ENCODE measurements at regions not wholly inside any gene's neighbourhood (a gene's known extent, or its start where the extent isn't known, plus 50 kb on each side); places are given as distances from the start of the nearest gene placed in this dataset.

DNA sequence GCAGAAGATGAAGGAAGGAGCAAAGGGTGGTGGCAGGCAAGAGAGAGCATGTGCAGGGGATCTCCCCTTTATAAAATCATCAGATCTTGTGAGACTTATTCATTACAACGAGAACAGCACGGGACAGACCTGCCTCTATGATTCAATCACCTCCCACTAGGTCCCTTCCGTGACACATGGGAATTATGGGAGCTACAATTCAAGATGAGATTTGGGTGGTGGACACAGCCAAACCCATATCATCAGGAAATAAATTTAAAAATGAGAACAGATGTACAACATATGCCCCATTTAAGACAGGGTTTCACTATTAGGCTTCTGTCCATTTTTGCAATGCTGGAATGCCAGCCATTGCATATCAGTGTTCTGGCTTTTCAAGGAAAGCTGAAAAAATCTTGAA, 346.7 kb upstream of the SLIT2 start:
- peak; percentile 46 for DNase-seq (ENCODE audit: low read depth)

DNA sequence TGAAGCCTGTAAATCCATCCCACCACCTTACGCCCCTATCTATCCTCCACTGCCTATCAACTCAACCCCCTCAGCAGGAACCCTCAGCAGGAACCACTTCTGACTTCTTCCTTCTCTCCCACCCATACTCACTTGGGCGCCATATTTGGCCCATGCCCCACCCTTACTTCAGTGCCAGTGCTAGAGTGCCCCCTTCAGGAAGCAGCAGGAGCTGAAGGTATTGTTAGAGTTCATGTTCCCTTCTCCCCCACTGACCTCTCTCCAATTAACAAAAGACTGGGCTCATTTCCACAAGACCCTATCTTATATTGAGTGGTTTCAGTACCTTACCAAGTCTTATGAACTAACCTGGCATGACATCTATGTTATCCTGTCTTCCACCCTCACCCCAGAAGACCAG, 363.1 kb upstream of the SLIT2 start:
- DNase-seq (ENCODE audit: low read depth) = no peak

DNA sequence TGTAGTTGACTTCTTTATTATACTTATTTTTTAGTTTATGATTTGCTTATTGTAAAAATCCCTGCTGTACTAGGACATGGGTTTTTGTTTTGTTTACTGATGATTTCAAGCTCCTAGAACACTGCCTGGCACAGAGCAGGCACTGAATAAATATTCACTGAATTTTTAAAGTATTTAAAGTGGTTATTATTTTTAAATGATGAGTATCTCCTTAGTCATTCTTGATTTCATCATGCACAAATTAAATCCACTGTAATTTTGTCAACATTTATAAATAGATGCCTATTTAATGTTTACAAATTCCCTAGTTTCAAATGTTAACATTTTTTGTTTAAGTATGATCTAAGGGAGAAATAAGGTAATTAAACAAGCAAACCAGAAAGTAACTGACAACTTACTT, 367.9 kb upstream of the SLIT2 start:
- DNase-seq (ENCODE audit: low read depth) = peak; percentile 7

DNA sequence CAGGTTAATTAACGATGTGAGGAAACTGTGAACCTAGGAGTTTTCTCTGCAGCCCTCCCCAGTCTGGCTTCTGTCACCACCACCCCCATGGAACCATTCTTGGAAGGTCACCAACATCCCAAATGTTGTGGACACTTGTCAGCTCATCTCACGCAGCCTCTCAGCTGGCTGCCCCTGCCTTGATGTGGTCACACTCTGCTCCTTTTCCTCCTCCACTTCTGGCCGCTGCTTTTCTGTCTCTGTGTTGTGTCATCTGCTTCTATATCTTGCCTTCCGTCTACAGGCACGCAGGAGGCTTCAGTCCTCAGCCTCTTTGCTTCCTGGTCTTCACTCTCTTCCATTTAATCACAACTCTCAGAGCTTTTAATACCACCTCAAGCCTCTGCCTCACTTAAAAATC, 371.5 kb upstream of the SLIT2 start:
- peak; percentile 10 for DNase-seq (ENCODE audit: low read depth)

DNA sequence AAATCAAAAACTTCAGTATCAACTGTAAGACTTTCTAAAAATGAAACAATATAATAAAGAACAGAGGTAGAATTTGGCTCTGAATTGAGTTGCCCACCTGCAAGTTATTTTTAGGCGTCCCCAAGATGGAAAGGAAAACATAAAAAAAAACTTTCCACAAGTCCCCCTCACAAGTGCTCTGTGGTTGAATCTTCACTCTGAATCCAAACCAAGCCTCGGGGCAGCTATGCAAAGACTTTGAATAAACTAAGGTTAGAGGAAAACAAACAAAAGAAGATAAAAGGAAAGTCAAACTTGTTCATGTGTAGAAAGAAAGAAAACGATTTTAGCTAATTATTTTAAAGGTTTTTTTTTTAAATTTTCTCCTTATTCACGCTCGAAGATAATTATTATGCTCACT, 372.4 kb upstream of the SLIT2 start:
- DNase-seq (ENCODE audit: low read depth) = no peak

DNA sequence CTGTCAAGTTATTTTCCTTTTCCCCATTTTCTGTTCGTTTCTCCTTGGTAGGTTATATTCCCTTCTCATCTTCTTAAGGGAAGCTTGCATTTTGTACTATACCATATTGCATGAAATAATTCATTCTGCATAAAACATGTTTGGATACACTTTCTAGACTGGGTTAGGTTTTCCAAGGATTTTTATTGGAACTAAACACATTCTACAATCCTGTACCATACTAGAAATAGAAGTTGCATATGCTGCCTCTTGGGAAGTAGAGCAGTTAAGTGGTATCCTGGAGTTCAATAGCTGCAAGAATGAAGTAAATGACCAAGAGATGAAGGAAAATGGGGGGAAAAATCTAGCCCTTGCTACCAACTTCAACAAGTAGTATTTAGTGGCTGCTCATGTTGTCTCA, 393.7 kb upstream of the SLIT2 start:
- DNase-seq (ENCODE audit: low read depth) = no peak

DNA sequence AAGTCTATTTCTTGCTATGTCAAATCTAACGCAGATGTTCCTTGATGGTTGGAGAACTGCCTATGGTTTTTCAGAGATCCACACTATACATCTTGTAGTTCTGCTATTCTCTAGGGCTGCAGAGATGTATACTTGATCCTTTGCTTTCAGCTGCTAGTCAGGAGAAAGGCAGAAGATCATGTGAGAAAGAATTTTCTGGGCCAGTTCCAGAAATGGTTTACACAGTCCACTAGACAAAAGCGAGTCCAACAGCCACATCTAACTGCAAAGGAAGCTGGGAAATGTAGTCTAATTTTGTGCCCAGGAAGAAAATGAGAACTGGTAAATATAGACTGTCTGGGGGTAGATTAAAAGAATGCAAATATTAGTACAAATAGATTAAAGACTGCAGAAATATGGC, 394.3 kb upstream of the SLIT2 start:
- no peak for DNase-seq (ENCODE audit: low read depth)

DNA sequence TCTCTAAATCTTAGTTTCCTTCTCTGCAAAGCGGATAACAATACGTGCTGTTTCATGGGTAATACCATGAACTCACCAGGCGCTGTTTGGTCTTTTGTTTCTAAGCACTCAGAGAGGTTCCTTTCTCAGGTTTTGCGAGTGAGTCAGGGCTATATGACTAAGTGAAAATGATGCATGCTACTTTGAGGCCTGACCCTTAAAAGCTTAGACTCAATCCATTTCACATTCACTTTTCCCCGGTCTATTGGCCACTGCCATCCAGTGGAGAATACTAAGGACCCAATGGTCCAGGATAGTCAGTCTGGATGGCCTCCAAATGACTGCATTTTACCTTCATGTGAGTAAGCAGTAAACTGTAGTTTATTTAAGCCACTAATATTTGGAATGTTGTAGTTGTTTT, 400.8 kb upstream of the SLIT2 start:
- DNase-seq (ENCODE audit: low read depth) = peak; percentile 25

DNA sequence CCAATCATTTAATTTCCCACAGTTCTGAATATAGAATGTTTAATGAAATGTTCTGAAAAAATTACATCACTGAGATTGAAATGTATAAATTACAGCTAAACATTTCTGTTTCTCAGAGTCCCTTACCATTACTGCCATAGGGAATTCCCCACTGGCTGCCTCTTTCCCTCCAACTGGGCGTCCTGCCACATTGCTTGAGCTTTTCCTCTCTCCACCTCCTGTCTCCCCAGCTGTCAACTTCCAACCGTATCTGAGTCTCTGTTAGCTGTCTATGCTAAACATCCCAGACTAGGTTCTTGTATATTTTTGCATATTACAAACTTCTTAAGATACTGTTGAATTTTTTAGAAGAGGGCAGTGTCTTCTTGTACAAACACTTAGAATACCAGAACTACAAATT, 407.3 kb upstream of the SLIT2 start:
- no peak for DNase-seq (ENCODE audit: low read depth)

DNA sequence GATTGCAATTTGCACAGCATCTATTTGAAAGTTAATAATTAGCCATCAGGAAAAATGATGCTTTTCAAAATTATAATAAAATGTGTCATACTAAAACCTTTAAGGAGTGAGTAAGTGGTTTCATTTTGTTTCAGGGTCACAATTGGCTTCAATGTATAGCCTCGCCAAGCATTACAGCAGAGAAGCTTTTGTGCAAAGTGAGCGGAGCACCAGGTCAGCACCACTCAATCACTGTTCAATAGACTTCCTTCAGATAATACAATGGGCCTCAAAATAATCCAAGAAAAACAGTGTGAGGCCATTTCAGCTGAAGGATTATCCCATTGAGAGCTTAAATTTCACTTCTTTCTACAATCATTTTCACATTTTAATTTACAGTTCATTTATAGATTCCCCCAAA, 409.2 kb upstream of the SLIT2 start:
- DNase-seq (ENCODE audit: low read depth) = no peak

DNA sequence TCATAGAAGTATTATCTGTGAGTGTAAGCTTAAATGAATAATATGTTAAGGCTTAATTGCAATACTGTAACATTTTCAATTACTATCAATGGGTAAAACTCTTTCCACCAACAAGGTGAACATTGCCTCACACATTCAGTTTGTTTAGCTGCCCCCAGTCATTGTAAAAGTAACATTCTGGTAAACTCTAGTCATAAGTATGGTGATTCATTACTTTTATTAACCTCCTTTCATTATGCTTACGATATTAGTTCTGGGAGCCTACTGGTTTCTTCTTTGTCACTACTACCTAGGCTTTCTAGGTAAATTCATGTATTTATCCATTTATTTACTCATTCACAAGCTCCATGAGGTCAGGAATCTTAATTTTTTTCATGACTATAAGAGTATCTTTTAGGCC, 412.8 kb upstream of the SLIT2 start:
- DNase-seq (ENCODE audit: low read depth) = no peak

DNA sequence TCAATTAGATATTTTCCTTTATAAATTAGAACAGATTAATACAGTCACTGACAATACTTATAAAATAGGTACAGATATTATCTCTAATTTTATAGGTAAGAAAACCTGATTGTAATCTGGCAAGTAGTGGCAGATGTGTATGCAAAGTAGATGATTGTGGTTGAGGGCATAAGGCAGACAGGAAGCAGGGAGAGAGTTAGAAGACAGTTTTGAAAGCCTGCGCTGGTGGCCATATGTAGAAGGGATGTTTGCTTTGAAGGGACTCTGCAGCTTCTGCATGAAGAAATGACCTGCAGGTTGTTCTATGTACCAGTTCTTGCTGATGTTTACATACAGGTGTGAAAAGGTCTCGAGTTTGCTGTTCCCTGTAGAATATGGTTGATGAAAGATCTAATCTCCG, 416.3 kb upstream of the SLIT2 start:
- no peak for DNase-seq (ENCODE audit: low read depth)

DNA sequence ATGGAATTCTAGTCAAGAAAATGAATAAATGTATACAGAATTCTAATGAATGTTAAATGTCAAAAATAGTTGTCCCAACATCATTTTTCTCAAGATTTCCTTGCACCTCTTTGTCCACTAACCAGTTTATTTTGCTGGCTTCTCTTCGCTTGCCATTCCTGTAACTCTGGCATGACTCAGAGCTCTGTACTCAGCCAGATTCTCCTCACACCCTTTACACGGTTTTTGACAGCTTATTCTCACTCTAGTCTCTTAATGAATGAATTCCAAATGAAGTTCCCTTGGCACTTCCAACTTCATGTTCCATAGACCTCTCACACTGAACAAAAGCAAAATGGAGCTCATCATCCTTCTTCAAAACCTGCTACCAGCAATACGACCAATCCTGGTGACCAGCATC, 419.3 kb upstream of the SLIT2 start:
- no peak for DNase-seq (ENCODE audit: low read depth)

DNA sequence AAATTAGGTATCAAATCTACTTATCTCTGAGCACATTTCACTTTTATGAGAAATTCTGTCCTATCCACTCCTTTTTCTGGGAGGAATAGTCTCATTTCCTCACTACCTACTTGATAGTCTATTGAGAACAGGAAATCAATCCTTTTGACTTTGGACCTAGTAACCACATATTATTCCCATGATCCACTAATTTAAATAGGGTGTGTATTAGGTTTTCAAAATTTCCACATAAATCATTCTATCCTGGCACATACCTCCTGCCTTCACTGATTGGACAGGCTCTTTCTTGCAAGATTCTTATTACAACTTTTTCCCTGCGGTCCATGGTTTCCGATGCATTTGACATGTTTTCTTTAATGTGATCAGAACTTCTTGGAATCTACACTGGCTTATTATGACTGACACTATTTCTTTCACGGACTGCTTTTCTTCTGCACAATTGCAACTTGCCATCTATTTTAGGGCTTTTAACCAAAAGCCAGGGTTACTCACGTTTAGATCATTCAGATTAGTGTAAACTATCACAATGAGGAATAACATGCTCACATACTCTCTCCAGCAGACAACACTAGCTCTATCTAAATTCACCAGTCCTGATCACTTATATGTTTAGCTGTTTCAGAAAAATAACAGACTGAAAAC, 419.9 kb upstream of the SLIT2 start:
- no peak for DNase-seq (ENCODE audit: low read depth)

DNA sequence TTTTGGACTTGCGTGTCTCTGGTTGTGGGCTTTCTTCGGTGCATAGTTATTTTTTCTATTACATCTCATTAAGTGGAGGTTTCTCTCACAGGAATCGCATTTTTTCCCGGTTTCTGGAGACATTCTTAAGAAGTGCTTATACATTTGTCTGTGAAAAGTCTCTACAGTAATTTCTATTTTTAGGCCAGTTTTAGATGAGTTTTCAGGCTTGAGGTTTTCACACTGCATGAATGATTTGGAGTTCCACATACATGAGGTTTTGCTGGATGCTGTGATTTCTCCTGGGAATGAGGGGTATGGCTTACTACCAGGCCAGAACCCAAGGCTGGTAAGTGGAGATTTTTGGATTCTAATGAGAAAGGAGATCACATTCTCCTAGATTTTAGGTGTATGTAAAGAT, 422.6 kb upstream of the SLIT2 start:
- no peak for DNase-seq (ENCODE audit: low read depth)

DNA sequence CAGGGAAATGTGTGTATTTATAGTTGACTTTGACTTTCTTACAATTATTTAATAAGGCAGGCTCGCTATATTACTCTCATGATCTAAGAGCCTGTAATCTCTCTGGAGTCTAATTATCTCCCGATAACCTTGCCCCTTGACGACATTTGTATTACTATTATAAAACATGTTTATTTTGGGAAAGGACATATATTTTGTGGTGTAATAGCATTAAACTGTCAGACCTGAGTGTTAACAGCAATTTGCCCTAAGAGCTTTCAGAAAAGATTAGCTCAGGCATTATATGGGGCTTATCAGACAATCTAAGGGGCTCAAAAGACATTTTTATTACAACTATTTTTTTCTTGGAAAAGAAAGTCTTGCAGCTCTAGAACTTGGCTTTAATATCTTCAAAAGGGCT, 427.9 kb upstream of the SLIT2 start:
- no peak for DNase-seq (ENCODE audit: low read depth)

DNA sequence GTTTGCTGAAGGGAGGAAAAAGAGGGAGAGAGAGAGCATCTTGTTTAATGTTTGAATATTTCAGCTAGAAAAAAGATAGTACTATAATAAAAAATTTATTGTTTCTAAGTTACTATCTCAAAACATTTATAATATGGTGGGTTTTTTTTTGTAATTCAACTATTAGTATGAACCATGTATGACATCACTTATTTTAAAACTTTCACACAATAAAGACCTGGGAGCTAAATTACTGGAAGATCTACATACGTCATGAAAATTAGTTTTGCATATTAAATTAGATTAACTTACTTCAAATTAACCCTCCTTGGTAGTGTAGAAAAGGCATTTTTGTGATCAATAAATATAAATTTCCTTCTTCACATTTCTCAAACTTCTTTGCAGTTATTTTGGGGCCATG, 432.0 kb upstream of the SLIT2 start:
- DNase-seq (ENCODE audit: low read depth) = no peak

DNA sequence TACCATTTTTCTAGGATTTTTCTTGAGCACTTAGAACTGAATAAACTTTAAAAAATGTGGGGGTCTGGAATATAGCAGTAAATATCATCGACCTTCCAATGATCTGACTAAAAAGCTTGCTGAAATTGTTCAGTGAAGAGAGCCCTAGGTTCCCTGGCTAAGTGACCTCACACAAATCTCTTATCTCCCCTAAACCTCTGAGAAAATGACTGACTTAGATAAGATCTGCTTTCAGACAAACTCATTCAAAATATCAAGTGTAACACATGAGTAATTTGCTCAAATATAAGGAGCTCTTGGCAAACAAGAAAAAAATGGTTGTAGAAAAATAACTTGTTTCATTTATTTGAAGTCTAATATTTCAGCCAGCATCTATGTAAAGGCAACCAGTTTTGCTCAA, 441.7 kb upstream of the SLIT2 start:
- no peak for DNase-seq (ENCODE audit: low read depth)

DNA sequence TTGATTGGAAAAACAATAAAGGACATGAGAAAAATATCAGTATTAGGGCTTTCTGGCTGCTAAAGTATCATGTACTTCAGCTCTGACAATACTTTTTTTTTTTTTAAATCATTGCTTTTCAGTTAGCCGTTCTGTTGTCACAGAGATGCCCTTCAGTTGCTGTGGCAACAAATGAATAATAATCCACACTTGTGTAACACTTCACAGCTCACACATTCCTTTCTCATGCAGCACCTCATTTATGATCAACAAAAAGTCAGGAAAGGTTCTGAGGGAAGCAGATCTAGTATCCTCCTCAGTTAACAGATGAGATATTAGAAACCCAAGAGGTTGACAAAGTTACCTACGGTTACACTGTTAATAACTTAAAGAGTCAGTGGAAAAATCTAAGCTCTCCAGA, 444.2 kb upstream of the SLIT2 start:
- peak; percentile 80 for DNase-seq (ENCODE audit: low read depth)

DNA sequence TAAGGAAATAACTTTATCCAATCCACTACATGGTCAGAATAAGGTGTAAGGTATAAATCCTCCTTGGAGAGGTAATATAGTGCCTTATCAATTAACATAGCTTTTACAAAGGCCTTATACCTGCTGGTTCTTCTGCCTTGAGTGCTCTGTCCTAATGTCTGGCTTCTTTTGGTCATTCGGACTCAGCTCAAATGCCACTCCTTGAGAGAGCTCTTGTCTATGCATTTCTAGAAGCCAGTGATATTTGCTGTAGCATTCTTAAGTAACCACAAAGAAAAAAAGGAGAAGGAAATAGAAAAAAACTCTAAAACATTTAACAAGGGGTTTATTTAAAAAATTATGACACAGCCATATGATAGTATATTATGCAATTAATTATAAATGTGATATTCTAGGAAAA, 444.8 kb upstream of the SLIT2 start:
- DNase-seq (ENCODE audit: low read depth) = no peak

DNA sequence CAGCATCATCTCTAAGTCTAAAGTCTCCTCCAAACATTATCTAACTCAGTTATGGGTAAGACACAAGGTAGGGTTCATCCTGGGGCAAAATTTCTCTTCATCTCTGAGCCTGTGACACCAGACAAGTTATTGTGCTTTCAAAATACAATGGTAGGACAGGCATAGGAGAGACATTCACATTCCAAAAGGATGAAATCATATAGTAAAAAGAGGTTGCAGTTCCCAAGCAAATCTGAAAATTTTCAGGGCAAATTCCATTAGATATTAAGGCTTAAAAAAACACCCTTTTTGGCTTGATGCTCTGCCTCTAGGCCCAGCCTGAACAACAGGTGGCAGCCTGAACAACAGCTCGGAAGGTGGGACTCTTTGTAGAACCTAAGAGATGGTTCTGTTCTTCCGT, 448.3 kb upstream of the SLIT2 start:
- DNase-seq (ENCODE audit: low read depth) = no peak

DNA sequence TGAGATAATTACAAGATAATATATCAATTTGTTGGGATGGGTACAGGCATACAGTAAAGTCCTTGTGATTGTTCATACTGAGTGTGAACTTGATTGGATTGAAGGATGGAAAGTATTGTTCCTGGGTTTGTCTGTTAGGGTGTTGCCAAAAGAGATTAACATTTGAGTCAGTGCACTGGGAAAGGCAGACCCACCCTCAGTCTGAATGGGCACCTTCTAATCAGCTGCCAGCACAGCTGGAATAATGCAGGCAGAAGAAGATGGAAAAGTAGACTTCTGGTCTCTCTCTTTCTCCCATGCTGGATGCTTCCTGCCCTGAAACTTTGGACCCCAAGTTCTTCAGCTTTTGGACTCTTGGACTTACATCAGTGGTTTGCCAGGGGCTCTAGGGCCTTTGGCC, 457.9 kb upstream of the SLIT2 start:
- no peak for DNase-seq (ENCODE audit: low read depth)

DNA sequence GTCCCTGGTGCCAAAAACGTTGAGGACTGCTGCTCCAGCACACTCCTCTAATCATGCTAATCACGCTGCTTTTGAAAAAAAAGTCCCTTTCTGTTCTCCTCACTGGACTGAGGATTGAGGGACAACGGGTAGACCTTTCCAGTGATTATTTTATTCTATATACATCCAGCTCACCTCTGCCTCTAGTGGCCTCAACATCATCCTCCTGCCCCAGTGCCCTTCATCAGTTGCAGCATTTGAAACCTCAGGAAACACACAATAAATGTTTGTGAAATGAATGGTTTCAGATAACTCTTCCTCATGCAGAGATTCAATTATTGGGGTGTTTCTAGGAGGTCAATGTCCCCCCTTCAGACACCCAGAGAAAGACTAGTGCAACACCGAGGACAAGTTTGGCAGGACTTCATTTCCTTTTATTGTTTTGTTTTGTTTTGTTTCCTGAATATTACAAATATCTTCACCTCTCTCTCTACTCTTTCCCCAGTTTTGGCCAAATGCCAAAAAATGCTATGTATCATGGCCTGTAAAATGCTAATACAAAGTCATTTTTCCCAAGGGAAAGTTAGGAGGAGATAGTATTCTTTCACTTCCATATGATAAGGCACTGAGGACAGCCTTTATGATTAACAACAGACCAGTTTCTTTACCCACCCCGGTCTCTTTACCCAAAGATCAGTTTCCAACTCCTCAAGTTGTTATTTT, 460.1 kb upstream of the SLIT2 start:
- DNase-seq (ENCODE audit: low read depth) = no peak

DNA sequence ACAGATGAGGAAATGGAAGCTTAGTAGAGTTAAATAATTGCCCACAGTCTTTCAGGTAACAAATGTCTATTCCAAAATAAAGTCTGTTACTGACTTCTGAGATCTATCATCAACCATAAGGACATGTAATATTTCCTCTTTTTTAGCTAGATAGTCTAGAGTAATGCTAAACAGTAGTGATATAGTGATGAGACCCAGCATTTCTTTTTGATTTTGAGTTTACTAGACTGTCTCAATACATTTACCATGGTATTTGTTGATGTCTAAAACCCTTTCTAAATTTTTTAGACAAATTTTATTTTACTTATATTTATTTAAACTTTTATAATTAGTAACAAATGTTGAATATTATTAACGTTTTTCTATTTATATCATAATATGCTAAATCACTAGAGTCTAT, 465.1 kb upstream of the SLIT2 start:
- DNase-seq (ENCODE audit: low read depth) = no peak
